GM10266 (cell line): ENCODE measurements at regions not wholly inside any gene's neighbourhood (a gene's known extent, or its start where the extent isn't known, plus 50 kb on each side); places are given as distances from the start of the nearest gene placed in this dataset.

ENCODE experiments used
- DNase-seq: peaks from one replicate; pipeline ENCODE4 v3.0.0; 2012; ENCODE audit errors: extremely low spot score
- TF ChIP-seq, protein P1 (sequence below): IDR thresholded peaks from 2 replicates; pipeline ENCODE4 v1.5.1; 2012; ENCODE audit warnings: mild to moderate bottlenecking, low read depth; ENCODE audit not compliant: control insufficient read depth, insufficient read depth; ENCODE audit errors: missing control alignments

DNA sequence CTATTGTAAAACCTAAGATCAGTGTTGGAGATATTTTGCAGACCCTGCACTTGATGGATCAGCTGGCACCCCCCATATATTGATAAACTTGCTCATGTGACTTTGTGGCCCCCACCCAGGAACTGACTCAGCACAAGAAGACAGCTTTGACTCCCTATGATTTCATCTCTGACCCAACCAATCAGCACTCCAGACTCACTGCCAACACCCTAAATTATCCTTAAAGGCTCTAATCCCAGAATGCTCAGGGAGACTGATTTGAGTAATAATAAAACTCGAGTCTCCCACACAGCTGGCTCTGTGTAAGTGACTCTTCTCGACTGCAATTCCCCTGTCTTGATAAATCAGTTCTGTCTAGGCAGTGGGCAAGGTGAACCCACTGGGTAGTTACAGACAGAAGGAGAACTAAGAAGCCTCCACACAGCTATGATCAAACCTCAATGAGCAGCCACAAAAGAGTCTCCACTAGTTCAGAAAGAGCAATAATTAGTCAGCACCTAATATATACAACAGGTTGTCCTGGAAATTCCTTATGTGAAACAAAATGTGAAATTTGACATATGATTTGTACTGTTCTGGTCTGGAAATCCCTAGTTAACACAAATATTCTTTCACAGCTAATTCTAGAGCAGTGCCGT lies 52.2 kb downstream of the ACTL7B start:
- TF ChIP-seq, protein P1, sequence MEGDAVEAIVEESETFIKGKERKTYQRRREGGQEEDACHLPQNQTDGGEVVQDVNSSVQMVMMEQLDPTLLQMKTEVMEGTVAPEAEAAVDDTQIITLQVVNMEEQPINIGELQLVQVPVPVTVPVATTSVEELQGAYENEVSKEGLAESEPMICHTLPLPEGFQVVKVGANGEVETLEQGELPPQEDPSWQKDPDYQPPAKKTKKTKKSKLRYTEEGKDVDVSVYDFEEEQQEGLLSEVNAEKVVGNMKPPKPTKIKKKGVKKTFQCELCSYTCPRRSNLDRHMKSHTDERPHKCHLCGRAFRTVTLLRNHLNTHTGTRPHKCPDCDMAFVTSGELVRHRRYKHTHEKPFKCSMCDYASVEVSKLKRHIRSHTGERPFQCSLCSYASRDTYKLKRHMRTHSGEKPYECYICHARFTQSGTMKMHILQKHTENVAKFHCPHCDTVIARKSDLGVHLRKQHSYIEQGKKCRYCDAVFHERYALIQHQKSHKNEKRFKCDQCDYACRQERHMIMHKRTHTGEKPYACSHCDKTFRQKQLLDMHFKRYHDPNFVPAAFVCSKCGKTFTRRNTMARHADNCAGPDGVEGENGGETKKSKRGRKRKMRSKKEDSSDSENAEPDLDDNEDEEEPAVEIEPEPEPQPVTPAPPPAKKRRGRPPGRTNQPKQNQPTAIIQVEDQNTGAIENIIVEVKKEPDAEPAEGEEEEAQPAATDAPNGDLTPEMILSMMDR: no peak
- no peak for DNase-seq

- no peak for DNase-seq
- TF ChIP-seq, protein P1: no peak
Observed at GRCh38 chr9:108802967-108803366, 52.8 kb downstream of the ACTL7B start.

GRCh38 chr9:108801949-108802348 lies 53.8 kb downstream of the ACTL7B start:
- TF ChIP-seq, protein P1: no peak
- DNase-seq: no peak

DNA sequence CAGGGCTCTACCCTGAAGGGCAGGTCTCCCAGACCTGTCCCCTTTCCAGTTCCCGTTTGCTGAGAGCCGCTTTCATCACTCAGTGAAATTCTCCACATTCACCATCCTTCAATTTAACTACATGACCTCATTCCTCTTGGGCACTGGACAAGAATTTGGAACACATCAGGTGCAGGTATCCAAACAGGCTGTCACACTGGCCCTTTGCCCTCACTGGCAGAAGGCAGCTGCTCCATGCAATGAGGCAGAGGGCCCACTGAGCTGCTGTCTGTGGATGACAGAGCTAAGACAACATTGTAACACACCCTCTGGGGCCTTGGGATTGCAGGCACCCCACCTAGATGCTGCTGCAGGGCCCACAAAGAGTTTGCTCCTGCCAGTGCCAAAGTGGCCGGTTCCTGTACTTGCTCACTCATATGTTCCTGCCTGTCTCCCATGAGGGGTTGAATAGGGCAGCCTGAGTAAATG lies 55.1 kb downstream of the ACTL7B start:
- TF ChIP-seq, protein P1: no peak
- no peak for DNase-seq

DNA sequence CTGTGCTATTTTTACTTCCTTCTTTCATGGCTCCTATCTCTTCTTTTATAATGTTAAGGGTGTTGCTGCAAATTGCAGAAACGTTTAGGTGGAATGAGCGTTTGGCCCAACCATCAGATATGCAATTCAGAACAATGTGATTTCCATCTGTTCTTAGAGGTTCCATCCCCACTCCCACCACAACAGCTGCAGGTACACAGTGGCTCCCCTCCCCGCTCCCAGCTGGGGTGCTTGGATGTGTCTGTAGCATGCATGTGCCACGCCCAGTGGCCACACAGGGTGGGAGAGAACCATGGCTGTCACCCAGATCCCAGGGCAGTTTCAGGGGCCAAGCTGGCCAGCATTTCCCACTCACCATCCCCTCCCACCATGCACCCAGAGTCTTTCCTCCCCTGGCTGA lies 62.2 kb downstream of the ACTL7B start:
- TF ChIP-seq, protein P1: no peak
- no peak for DNase-seq

- DNase-seq: no peak
- TF ChIP-seq, protein P1: no peak
Observed at GRCh38 chr9:108789742-108790141, 66.0 kb downstream of the ACTL7B start.

DNA sequence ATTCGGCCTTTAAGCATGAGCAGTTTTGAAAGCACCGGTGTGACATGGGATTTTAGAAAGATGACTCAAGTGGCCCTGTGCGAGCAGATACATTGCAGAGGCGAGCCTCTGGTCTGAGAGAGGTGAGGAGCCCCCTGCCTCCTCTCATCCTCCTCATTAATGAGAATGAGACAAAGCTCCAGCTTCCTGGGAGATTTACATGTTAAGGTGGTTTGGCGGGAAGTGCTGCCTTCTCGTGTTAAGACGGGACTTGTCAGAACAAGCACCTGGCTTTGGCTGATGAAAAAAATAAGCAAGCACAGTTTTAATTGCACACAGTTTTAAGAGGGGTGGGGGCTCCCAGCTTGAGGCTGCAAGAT lies 68.1 kb downstream of the ACTL7B start:
- DNase-seq: no peak
- TF ChIP-seq, protein P1: no peak
